Osteocyte (in vitro differentiated cells): ENCODE measurements at regions not wholly inside any gene's neighbourhood (a gene's known extent, or its start where the extent isn't known, plus 50 kb on each side); places are given as distances from the start of the nearest gene placed in this dataset.

Source experiments
- DNase-seq: peaks from one replicate; pipeline ENCODE4 v3.0.0; 2021; ENCODE audit warnings: mixed read lengths; ENCODE audit not compliant: unreplicated experiment; ENCODE audit errors: extremely low spot score
- H3K27ac Mint-ChIP-seq: one replicate; pipeline ENCODE4 v1.8.0; 2021; ENCODE audit warnings: mild to moderate bottlenecking, mixed read lengths; ENCODE audit not compliant: unreplicated experiment
- H3K27me3 Mint-ChIP-seq: one replicate; pipeline ENCODE4 v1.8.0; 2021; ENCODE audit warnings: mixed read lengths; ENCODE audit not compliant: unreplicated experiment
- H3K36me3 Mint-ChIP-seq: one replicate; pipeline ENCODE4 v1.8.0; 2021; ENCODE audit warnings: mixed read lengths; ENCODE audit not compliant: unreplicated experiment
- H3K4me1 Mint-ChIP-seq: one replicate; pipeline ENCODE4 v1.8.0; 2021; ENCODE audit warnings: mixed read lengths; ENCODE audit not compliant: unreplicated experiment
- H3K4me3 Mint-ChIP-seq: one replicate; pipeline ENCODE4 v1.8.0; 2021; ENCODE audit warnings: mild to moderate bottlenecking, moderate library complexity, mixed read lengths; ENCODE audit not compliant: unreplicated experiment
- H3K9me3 Mint-ChIP-seq: one replicate; pipeline ENCODE4 v1.8.0; 2021; ENCODE audit warnings: mixed read lengths; ENCODE audit not compliant: unreplicated experiment
- CTCF ChIP-seq: fragments of 200-600 bp; sonication (generic); IDR thresholded peaks from 2 replicates; pipeline ENCODE4 v1.5.0; 2021; ENCODE audit warnings: antibody characterized with exemption, mild to moderate bottlenecking, moderate library complexity

GRCh38 chr18:22098563-22098989, 70.8 kb upstream of the GATA6 start:
- Mint-ChIP-seq H3K9me3 (no peaks in the 10 kb centered on the region), H3K4me1 (no peaks in the 10 kb centered on the region), H3K4me3 (no peak overlapping the region), H3K27ac (no peak overlapping the region), H3K36me3 (no peaks in the 10 kb centered on the region), H3K27me3 (peaks cover 36% of the 10 kb centered on the region)
- TF ChIP-seq CTCF: no peak
- DNase-seq: no peak

- Mint-ChIP-seq H3K27me3 (peaks cover 27% of the 10 kb centered on the region), H3K4me1 (no peaks in the 10 kb centered on the region), H3K27ac (no peak overlapping the region), H3K9me3 (no peaks in the 10 kb centered on the region), H3K4me3 (no peak overlapping the region), H3K36me3 (no peaks in the 10 kb centered on the region)
- DNase-seq: no peak
- no peak for TF ChIP-seq CTCF
These were observed 69.5 kb upstream of the GATA6 start for GRCh38 chr18:22099925-22100324.

GRCh38 chr18:22101731-22102130, 67.7 kb upstream of the GATA6 start:
- Mint-ChIP-seq H3K36me3 (no peaks in the 10 kb centered on the region), H3K9me3 (no peaks in the 10 kb centered on the region), H3K4me1 (no peaks in the 10 kb centered on the region), H3K27me3 (peaks cover 22% of the 10 kb centered on the region), H3K4me3 (no peak overlapping the region), H3K27ac (no peak overlapping the region)
- DNase-seq: no peak
- TF ChIP-seq CTCF: no peak

GRCh38 chr18:22102953-22103646, 66.3 kb upstream of the GATA6 start:
- Mint-ChIP-seq H3K36me3 (no peaks in the 10 kb centered on the region), H3K9me3 (no peaks in the 10 kb centered on the region), H3K4me1 (no peaks in the 10 kb centered on the region), H3K27ac (no peak overlapping the region), H3K27me3 (peaks cover 21% of the 10 kb centered on the region), H3K4me3 (no peak overlapping the region)
- no peak for DNase-seq
- no peak for TF ChIP-seq CTCF

GRCh38 chr18:22103647-22104031, 65.8 kb upstream of the GATA6 start:
- DNase-seq: no peak
- Mint-ChIP-seq H3K4me3 (no peak overlapping the region), H3K27ac (no peak overlapping the region), H3K9me3 (no peaks in the 10 kb centered on the region), H3K4me1 (no peaks in the 10 kb centered on the region), H3K36me3 (no peaks in the 10 kb centered on the region), H3K27me3 (peaks cover 16% of the 10 kb centered on the region)
- TF ChIP-seq CTCF: no peak
